ENCODE measurements at regions not wholly inside any gene's neighbourhood (a gene's known extent, or its start where the extent isn't known, plus 50 kb on each side); places are given as distances from the start of the nearest gene placed in this dataset.

GRCh38 chr2:58667137-58667774 is 426.1 kb upstream of the FANCL start:
- no peak for TF ChIP-seq MAZ (IDR thresholded peaks at IDR 0.05; ENCODE audit: borderline replicate concordance, low read depth, low read length)
- no peak for TF ChIP-seq CTCF (IDR thresholded peaks at IDR 0.05)
- TF ChIP-seq POLR2A (IDR thresholded peaks at IDR 0.05; ENCODE audit: low read length) = no peak
- TF ChIP-seq E2F6 (IDR thresholded peaks at IDR 0.05; ENCODE audit: borderline replicate concordance, low read depth) = no peak
- no peak for TF ChIP-seq MYC (IDR thresholded peaks at IDR 0.05; ENCODE audit: borderline replicate concordance, low read length)

All from A549 (cell line).